Heart right ventricle (tissue), 16 donors: ENCODE measurements at regions not wholly inside any gene's neighbourhood (a gene's known extent, or its start where the extent isn't known, plus 50 kb on each side); places are given as distances from the start of the nearest gene placed in this dataset.
A peak's percentile ranks its signal among the peaks of the same experiment; 100 is the strongest.

ENCODE experiments used
- ATAC-seq, 8 donors: fragments of 200-7000 bp; cut with Tn5 transposase; one replicate each; pipeline ENCODE4 v1.9.1; 2020; ENCODE audit warnings: mild to moderate bottlenecking in 8 of 8, moderate library complexity in 8 of 8, moderate number of reproducible peaks in 1 of 8
- DNase-seq, 2 donors: peaks; one replicate each; pipeline ENCODE4 v3.0.0-alpha.2; 2020
- H3K27ac ChIP-seq, 10 donors: fragments of 200-600 bp; sonication (generic) in 2 of 10; one replicate each; pipeline versions ENCODE4 v1.5.0 to v1.8.0; 2020 to 2022; ENCODE audit warnings: mild to moderate bottlenecking in 3 of 10
- H3K27me3 ChIP-seq, 7 donors: fragments of 200-600 bp; one replicate each; pipeline ENCODE4 v1.8.0; 2021 to 2022; ENCODE audit warnings: mild to moderate bottlenecking in 2 of 7
- H3K36me3 ChIP-seq, 9 donors: fragments of 200-600 bp; sonication (generic) in 1 of 9; one replicate each; pipeline versions ENCODE4 v1.5.0 to v1.8.0; 2020 to 2022; ENCODE audit warnings: mild to moderate bottlenecking in 2 of 9
- H3K4me1 ChIP-seq, 9 donors: fragments of 200-600 bp; sonication (generic) in 1 of 9; one replicate each; pipeline versions ENCODE4 v1.5.0 to v1.8.0; 2020 to 2022; ENCODE audit warnings: mild to moderate bottlenecking in 4 of 9
- H3K4me3 ChIP-seq, 10 donors: fragments of 200-600 bp; sonication (generic) in 2 of 10; one replicate each; pipeline versions ENCODE4 v1.5.0 to v1.8.0; 2020 to 2022; ENCODE audit warnings: mild to moderate bottlenecking in 7 of 10, moderate library complexity in 2 of 10
- H3K9me3 ChIP-seq, 11 donors: fragments of 200-600 bp in 10 of 11; sonication (generic) in 2 of 11; one replicate each; pipeline versions ENCODE4 v1.5.0 to v1.8.0; 2013 to 2022; ENCODE audit warnings: mild to moderate bottlenecking in 2 of 11, control low read depth in 1 of 11, moderate library complexity in 1 of 11
- WGBS, 2 donors: extraction: QIAGEN DNeasy Blood & Tissue Kit; methylation state at CpG; one replicate each; pipeline ENCODE4 v1.1.7; 2013; ENCODE audit warnings: inconsistent platforms in 1 of 2; 5-methylcytosine and 5-hydroxymethylcytosine counted together
- intact Hi-C, 10 donors: fragments of 100-400 bp; cut with DNase I; formaldehyde crosslinking; loops; one replicate each; pipeline versions ENCODE4 v1.11.1 to v1.14.2; 2022
- TF ChIP-seq, protein P1 (sequence below), 9 donors: fragments of 200-600 bp; sonication (generic) in 2 of 9; IDR thresholded peaks; one replicate each; pipeline versions ENCODE4 v1.5.0 to v1.8.0; 2021 to 2022; ENCODE audit warnings: antibody characterized with exemption in 9 of 9, mild to moderate bottlenecking in 5 of 9, moderate library complexity in 1 of 9
- donor health status: Arrhythmogenic right ventricular cardiomyopathy.
- donor health status: ischemic (EF 13 %, LVEDD 7.1; RV severe dilation, severe dysfunction).
- donor health status: healthy with polysubstance abuse.
- donor health status: DM: no; HTN: yes; CAD: no.
- donor health status: DM: no; HTN: no; CAD: no.
- donor health status: ischemic (EF 25% LVEDD 6.9; RV normal size, moderate dysfunction).
- donor health status: ischemic (EF 25% LVEDD 5.7; RV mildly dilated, moderate dysfunction).
- donor health status: healthy.
- donor health status: DM: yes; HTN: yes; CAD: no.
- donor health status: Ischemic cardiomyopathy.
- donor health status: ischemic (EF 35%, LVEDD 5.7; RV mildly dilated, moderate dysfunction).
- donor health status: nonischemic (EF 11% LVEDD 7.7; RV severe dilation, severe dysfunction).
- donor health status: DM: yes; HTN: yes; CAD: no.
- donor health status: PGD.
- donor health status: ischemic (EF 29% LVEDD 5.4; RV normal size, mild dysfunction).
- donor health status: nonischemic (EF 23%, LVEDD 6.1; RV moderate dilation, normal function).

DNA sequence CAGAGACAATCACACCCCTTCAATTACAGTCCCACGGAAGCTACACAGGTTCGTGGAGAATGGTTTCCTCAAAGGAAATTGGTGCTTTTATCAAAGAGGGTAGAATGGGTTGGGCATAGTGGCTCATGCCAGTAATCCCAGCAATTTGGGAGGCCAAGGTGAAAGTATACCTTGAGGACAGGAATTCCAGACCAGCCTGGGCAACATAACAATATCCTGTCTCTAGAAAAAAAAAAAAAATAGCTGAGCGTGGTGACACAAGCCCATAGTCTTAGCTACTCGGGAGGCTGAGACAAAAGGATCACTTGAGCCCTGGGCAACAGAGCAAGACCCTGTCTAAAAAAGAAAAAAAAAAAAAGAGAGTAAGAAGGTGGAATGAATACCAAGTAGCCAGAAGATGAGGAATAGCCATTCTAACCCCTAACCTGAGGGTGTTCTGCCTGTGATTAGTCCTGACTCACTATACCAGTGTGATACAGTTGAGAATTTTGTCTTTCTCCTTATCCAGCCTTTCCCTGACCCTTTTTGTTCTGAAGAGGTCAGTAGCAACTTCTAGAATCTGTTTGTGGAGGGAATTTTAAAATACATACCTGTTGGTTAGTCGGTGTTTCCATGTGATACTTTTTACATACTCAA, 283.2 kb downstream of the MREG start:
- H3K36me3 ChIP-seq, result no peaks in the 10 kb centered on the region
- TF ChIP-seq, protein P1, sequence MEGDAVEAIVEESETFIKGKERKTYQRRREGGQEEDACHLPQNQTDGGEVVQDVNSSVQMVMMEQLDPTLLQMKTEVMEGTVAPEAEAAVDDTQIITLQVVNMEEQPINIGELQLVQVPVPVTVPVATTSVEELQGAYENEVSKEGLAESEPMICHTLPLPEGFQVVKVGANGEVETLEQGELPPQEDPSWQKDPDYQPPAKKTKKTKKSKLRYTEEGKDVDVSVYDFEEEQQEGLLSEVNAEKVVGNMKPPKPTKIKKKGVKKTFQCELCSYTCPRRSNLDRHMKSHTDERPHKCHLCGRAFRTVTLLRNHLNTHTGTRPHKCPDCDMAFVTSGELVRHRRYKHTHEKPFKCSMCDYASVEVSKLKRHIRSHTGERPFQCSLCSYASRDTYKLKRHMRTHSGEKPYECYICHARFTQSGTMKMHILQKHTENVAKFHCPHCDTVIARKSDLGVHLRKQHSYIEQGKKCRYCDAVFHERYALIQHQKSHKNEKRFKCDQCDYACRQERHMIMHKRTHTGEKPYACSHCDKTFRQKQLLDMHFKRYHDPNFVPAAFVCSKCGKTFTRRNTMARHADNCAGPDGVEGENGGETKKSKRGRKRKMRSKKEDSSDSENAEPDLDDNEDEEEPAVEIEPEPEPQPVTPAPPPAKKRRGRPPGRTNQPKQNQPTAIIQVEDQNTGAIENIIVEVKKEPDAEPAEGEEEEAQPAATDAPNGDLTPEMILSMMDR (IDR thresholded peaks at IDR 0.05), result no peak
- 88 to 94% methylated on average over 5 of the region's 5 CpGs for WGBS, 2 donors
- intact Hi-C loops, result no loop called here
- no peak overlapping the region for H3K4me3 ChIP-seq
- peaks cover 0 to 28% (median 0%) of the 10 kb centered on the region in 11 donors for H3K9me3 ChIP-seq
- H3K27me3 ChIP-seq, result no peaks in the 10 kb centered on the region
- H3K27ac ChIP-seq, result no peak overlapping the region
- H3K4me1 ChIP-seq, result peaks cover 0 to 19% (median 0%) of the 10 kb centered on the region in 9 donors
- DNase-seq (no peak), ATAC-seq (no peak)

DNA sequence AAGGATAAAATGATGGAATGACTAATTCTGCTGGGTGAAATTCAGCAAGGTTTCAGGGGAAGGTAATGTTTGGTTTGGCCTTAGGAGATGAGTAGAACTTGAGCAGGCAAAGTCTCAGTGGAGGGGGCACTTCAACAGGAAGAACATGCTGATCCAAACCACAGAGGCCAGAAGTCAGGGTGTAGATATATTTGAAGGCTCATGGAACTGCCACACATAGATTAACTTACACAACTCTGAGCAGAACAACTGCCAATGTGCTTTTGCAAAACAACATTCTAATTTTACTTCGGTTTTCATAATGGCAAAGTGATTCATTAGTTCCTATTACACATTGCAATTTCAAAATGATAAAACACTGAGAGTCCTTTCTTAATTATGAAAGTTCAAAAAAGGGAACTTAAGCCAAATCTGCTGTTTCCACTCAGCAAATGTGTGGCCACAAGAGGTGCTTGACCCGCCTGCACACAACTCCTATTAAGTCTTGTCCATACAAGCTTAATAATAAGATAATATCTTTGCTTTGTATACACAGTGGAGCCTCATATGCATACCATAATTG, 284.8 kb downstream of the MREG start:
- H3K27me3 ChIP-seq, result no peaks in the 10 kb centered on the region
- no peak overlapping the region for H3K4me3 ChIP-seq
- H3K4me1 ChIP-seq, result peaks cover 0 to 19% (median 0%) of the 10 kb centered on the region in 9 donors
- H3K9me3 ChIP-seq, result peaks cover 0 to 18% (median 0%) of the 10 kb centered on the region in 11 donors
- TF ChIP-seq, protein P1 (IDR thresholded peaks at IDR 0.05), result no peak
- H3K27ac ChIP-seq, result peak overlapping the region in 1 of 10 donors; percentile 69
- intact Hi-C loops, result no loop called here
- 67 to 73% methylated on average over 2 of the region's 2 CpGs for WGBS, 2 donors
- no peaks in the 10 kb centered on the region for H3K36me3 ChIP-seq
- no peak for DNase-seq
- peak in 3 of 8 donors; percentile 41 to 67 (median 65) for ATAC-seq

DNA sequence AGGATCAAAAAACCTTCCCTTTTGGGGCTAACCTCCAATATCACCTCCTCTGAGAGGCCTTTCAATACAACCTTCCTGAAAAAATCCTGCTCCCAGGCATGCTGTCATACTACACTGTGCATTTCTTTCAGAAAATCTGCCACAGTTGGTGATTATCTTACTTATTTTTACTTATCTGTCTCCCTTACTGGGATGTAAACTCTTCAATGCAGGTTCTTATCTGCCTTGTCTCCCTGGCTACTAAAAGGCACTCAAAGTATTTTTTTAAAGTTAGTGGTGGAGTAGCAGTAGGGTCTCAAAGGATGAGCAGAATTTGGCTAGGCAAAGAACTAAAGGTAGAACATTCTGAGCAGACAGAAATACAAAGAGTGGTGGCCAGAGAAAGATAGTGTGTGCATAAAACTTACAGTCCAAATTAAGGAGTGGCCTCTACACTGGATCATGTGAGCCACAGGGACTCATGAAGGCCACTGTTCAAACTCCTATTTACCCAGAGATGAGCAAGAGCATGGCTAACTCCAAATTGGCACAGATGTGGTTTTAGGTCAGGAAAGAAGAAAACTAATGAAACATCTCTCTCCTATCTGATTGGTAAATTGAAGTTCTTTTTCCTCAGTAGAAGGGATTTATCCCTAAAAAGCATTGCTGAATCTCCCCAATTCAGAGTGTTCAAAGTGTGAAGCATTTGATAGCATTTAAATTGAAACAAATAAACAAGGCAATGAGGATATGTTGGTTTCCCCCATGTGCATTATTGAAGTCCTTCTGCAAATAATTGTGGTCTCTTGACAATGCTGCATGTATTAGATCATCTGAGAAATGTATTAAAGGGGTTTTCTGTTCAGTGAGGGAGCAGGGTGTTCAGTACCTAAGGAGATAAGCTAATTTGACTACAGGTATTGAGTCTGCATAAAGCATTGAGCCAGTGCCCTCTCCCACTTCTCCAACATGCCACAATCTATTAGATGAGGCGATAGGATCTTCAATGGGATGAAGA, 285.5 kb downstream of the MREG start:
- H3K27me3 ChIP-seq, result no peaks in the 10 kb centered on the region
- no peak for DNase-seq
- peaks cover 0 to 11% (median 0%) of the 10 kb centered on the region in 11 donors for H3K9me3 ChIP-seq
- peaks cover 0 to 19% (median 0%) of the 10 kb centered on the region in 9 donors for H3K4me1 ChIP-seq
- no peak for ATAC-seq
- H3K4me3 ChIP-seq, result no peak overlapping the region
- no peaks in the 10 kb centered on the region for H3K36me3 ChIP-seq
- H3K27ac ChIP-seq, result peak overlapping the region in 1 of 10 donors; percentile 69
- WGBS, 2 donors, result 95 to 97% methylated on average over 1 of the region's 1 CpG
- TF ChIP-seq, protein P1 (IDR thresholded peaks at IDR 0.05), result no peak
- intact Hi-C loops, result no loop called here

DNA sequence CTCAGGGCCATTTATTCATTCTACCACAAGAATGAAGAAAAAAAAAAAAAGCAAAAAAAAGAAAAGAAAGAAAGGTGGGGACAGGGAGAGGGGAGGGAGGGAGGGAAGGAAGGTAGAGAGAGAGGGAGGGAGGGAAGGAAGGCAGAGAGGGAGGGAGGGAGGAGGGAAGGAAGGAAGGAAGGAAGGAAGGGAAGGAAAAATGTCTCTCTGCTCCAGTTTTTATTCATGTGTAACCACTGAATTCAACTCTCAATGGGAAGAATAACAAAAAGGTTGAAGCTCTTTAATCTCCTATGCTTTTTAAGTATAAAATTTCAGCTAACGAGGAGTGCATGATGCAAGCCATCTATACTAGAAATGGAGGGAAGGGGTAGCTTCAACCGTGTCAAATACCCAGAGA, 287.3 kb downstream of the MREG start:
- no peak overlapping the region for H3K27ac ChIP-seq
- DNase-seq (no peak), ATAC-seq (no peak)
- no peak overlapping the region for H3K4me3 ChIP-seq
- peaks cover 0 to 7% (median 0%) of the 10 kb centered on the region in 11 donors for H3K9me3 ChIP-seq
- H3K36me3 ChIP-seq, result no peaks in the 10 kb centered on the region
- no peaks in the 10 kb centered on the region for H3K27me3 ChIP-seq
- intact Hi-C loops, result no loop called here
- TF ChIP-seq, protein P1 (IDR thresholded peaks at IDR 0.05), result no peak
- 86 to 92% methylated on average over 2 of the region's 2 CpGs for WGBS, 2 donors
- H3K4me1 ChIP-seq, result peaks cover 0 to 19% (median 0%) of the 10 kb centered on the region in 9 donors
